ENCODE measurements at regions not wholly inside any gene's neighbourhood (a gene's known extent, or its start where the extent isn't known, plus 50 kb on each side); places are given as distances from the start of the nearest gene placed in this dataset.

GRCh38 chr10:128237710-128238109, 111.5 kb upstream of the MKI67 start:
- in situ Hi-C loops (cut with MboI; ENCODE audit: low pct_unique_long_range_greater_than_20kb, low sequenced_read_pairs, unreplicated experiment): no loop called here
- DNase-seq (ENCODE audit: low spot score): no peak
- no peak for TF ChIP-seq CTCF (IDR thresholded peaks at IDR 0.05; ENCODE audit: extremely low read depth, insufficient read depth, missing control alignments)

- in situ Hi-C loops (cut with MboI; ENCODE audit: low pct_unique_long_range_greater_than_20kb, low sequenced_read_pairs, unreplicated experiment): no loop called here
- DNase-seq (ENCODE audit: low spot score): no peak
- TF ChIP-seq CTCF (IDR thresholded peaks at IDR 0.05; ENCODE audit: extremely low read depth, insufficient read depth, missing control alignments): no peak
Observed at GRCh38 chr10:128241023-128241422, 114.8 kb upstream of the MKI67 start.

GRCh38 chr10:128242641-128243040, 116.4 kb upstream of the MKI67 start:
- TF ChIP-seq CTCF (IDR thresholded peaks at IDR 0.05; ENCODE audit: extremely low read depth, insufficient read depth, missing control alignments): no peak
- DNase-seq (ENCODE audit: low spot score): no peak
- in situ Hi-C loops (cut with MboI; ENCODE audit: low pct_unique_long_range_greater_than_20kb, low sequenced_read_pairs, unreplicated experiment): no loop called here

- in situ Hi-C loops (cut with MboI; ENCODE audit: low pct_unique_long_range_greater_than_20kb, low sequenced_read_pairs, unreplicated experiment): no loop called here
- no peak for TF ChIP-seq CTCF (IDR thresholded peaks at IDR 0.05; ENCODE audit: extremely low read depth, insufficient read depth, missing control alignments)
- no peak for DNase-seq (ENCODE audit: low spot score)
Observed at GRCh38 chr10:128245026-128245425, 118.8 kb upstream of the MKI67 start.

- in situ Hi-C loops (cut with MboI; ENCODE audit: low pct_unique_long_range_greater_than_20kb, low sequenced_read_pairs, unreplicated experiment): no loop called here
- no peak for DNase-seq (ENCODE audit: low spot score)
- no peak for TF ChIP-seq CTCF (IDR thresholded peaks at IDR 0.05; ENCODE audit: extremely low read depth, insufficient read depth, missing control alignments)
Observed at GRCh38 chr10:128247576-128247975, 121.4 kb upstream of the MKI67 start.

GRCh38 chr10:128254476-128254875, 128.3 kb upstream of the MKI67 start:
- TF ChIP-seq CTCF (IDR thresholded peaks at IDR 0.05; ENCODE audit: extremely low read depth, insufficient read depth, missing control alignments): no peak
- in situ Hi-C loops (cut with MboI; ENCODE audit: low pct_unique_long_range_greater_than_20kb, low sequenced_read_pairs, unreplicated experiment): no loop called here
- DNase-seq (ENCODE audit: low spot score): no peak

GRCh38 chr10:128257428-128257827, 131.2 kb upstream of the MKI67 start:
- DNase-seq (ENCODE audit: low spot score): no peak
- TF ChIP-seq CTCF (IDR thresholded peaks at IDR 0.05; ENCODE audit: extremely low read depth, insufficient read depth, missing control alignments): no peak
- in situ Hi-C loops (cut with MboI; ENCODE audit: low pct_unique_long_range_greater_than_20kb, low sequenced_read_pairs, unreplicated experiment): no loop called here
